GM18505 (cell line): ENCODE measurements at regions not wholly inside any gene's neighbourhood (a gene's known extent, or its start where the extent isn't known, plus 50 kb on each side); places are given as distances from the start of the nearest gene placed in this dataset.

Experiments used
- ATAC-seq: cut with Tn5 transposase; IDR thresholded peaks from one replicate; pipeline ENCODE4 v1.9.1; 2021; ENCODE audit not compliant: unreplicated experiment
- POLR2A ChIP-seq: IDR thresholded peaks from 4 replicates; pipeline ENCODE4 v1.6.1; 2011; ENCODE audit warnings: borderline replicate concordance; ENCODE audit not compliant: insufficient read depth, insufficient read length; ENCODE audit errors: extremely low read depth

DNA sequence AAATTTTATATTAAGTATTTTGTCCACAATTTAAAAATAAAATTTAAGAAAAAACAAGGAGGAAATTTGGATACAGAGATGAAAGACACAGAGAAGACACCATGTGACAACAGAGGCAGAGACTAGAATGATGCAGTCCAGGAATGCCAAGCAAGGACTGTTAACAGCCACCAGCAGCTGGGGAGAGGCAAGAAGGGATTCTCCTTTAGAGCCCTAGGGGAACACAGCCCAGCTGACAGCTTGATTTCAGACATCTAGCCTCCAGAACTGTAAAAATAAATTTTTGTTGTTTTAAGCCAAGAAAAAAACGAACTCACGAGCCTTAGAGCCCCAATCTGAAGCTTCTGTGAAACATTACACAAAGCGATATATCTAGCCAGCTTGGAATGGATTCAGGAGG lies 198.5 kb downstream of the ZNF648 start:
- no peak for TF ChIP-seq POLR2A
- ATAC-seq, result no peak

DNA sequence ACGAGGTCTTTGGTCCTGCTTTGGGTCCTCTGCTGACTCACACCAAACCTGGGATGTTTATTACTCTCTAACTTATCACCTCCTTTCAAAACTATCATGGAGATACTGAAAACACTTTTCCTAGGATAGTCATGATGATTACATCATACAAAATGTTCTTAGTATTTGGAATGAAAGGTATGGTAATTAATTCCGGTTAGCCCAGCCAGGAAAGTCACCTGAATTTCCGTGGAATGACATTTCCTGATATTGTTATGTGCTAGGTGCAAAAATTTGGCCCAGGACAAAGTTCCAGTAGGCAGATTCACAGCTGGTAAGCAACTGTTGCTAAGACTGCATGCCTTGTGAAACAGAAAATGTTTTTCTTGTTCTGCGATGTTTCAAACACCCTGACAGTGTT lies 203.4 kb downstream of the ZNF648 start:
- no peak for TF ChIP-seq POLR2A
- ATAC-seq, result no peak
